HCT116 (cell line): ENCODE measurements at regions not wholly inside any gene's neighbourhood (a gene's known extent, or its start where the extent isn't known, plus 50 kb on each side); places are given as distances from the start of the nearest gene placed in this dataset.

Source experiments
- ATAC-seq: fragments of 200-7000 bp; cut with Tn5 transposase; 2 replicates; pipeline ENCODE4 v1.9.1; 2020; ENCODE audit warnings: mild to moderate bottlenecking, moderate library complexity
- BruUV-seq: library from RNA; stranded (reverse); fragments of 400-500 nt; replicated peaks from 2 replicates; lab custom pipeline; 2021; lab: Mats Ljungman, UMichigan
- CTCF ChIA-PET: fragments of 300-600 bp; sonication (Branson Sonifier 250); formaldehyde crosslinking; loops from one replicate; lab custom pipeline; 2021; ENCODE audit warnings: antibody characterized with exemption; lab: Charles Lee
- POLR2A ChIA-PET: fragments of 300-600, 350-600 bp; sonication (Branson Sonifier 250); formaldehyde crosslinking; loops from one replicate; lab custom pipeline; 2021; ENCODE audit warnings: antibody characterized with exemption; lab: Charles Lee
- RAD21 ChIA-PET, 2 experiments: fragments of 300-600 bp; sonication (Branson Sonifier 250); formaldehyde crosslinking; loops; one replicate each; lab custom pipeline; 2023; ENCODE audit warnings: low total read pairs in 2 of 2; ENCODE audit not compliant: uncharacterized antibody in 2 of 2, unreplicated experiment in 2 of 2, low non-redundant PET in 1 of 2; lab: Charles Lee
- DNase-seq: peaks from one replicate; pipeline ENCODE4 v3.0.0-alpha.2; 2010; ENCODE audit warnings: low read depth, low spot score
- H2AFZ ChIP-seq: fragments of 200-600 bp; shearing (Covaris generic), sonication (generic); 2 replicates; pipeline ENCODE4 v1.6.1; 2017; ENCODE audit warnings: low read depth, mixed run types, mixed read lengths, antibody characterized with exemption, low read length; ENCODE audit not compliant: poor library complexity, severe bottlenecking
- H3K27ac ChIP-seq: 2 replicates; pipeline ENCODE4 v1.5.1; 2012; ENCODE audit warnings: low read depth, low read length
- H3K27me3 ChIP-seq: fragments of 200-600 bp; sonication (generic); 2 replicates; pipeline ENCODE4 v1.6.1; 2016; ENCODE audit warnings: mixed run types, low read length, mixed read lengths; ENCODE audit not compliant: insufficient read depth
- H3K36me3 ChIP-seq, 2 experiments: fragments of 200-500 bp in 1 of 2; fragments of 200-600 bp in 1 of 2; sonication (Bioruptor generic) in 1 of 2; sonication (generic) in 1 of 2; 2 replicates each; pipeline versions ENCODE4 v1.5.1 to v1.6.1; 2014 to 2016; ENCODE audit warnings: low read length in 2 of 2, inconsistent platforms in 1 of 2, mixed read lengths in 1 of 2, mixed run types in 1 of 2; ENCODE audit not compliant: insufficient read depth in 2 of 2, control insufficient read depth in 1 of 2
- H3K4me1 ChIP-seq, 2 experiments: fragments of 200-600 bp in 1 of 2; sonication (generic) in 1 of 2; 2 replicates each; pipeline versions ENCODE4 v1.5.1 to v1.6.1; 2012 to 2017; ENCODE audit warnings: low read length in 2 of 2, inconsistent platforms in 1 of 2, mild to moderate bottlenecking in 1 of 2, mixed read lengths in 1 of 2, mixed run types in 1 of 2, moderate library complexity in 1 of 2; ENCODE audit not compliant: insufficient read depth in 2 of 2, control insufficient read depth in 1 of 2
- H3K4me2 ChIP-seq: fragments of 200-600 bp; sonication (generic); 2 replicates; pipeline ENCODE4 v1.6.1; 2017; ENCODE audit warnings: mixed run types, low read length, mixed read lengths
- H3K4me3 ChIP-seq, 2 experiments: fragments of 200-600 bp in 1 of 2; sonication (generic) in 1 of 2; replicated peaks in 1 of 2; 2 replicates each; pipeline ENCODE4 v1.5.1; 2011 to 2016; ENCODE audit warnings: low read length in 2 of 2, control low read depth in 1 of 2, low read depth in 1 of 2, mild to moderate bottlenecking in 1 of 2, mixed read lengths in 1 of 2, mixed run types in 1 of 2
- H3K79me2 ChIP-seq: fragments of 200-600 bp; sonication (generic); 2 replicates; pipeline ENCODE4 v1.6.1; 2017; ENCODE audit warnings: mild to moderate bottlenecking, mixed run types, low read length, moderate library complexity, mixed read lengths; ENCODE audit not compliant: insufficient read depth
- H3K9ac ChIP-seq: fragments of 200-600 bp; sonication (generic); 2 replicates; pipeline ENCODE4 v1.6.1; 2016; ENCODE audit warnings: low read length, mixed read lengths
- H3K9me2 ChIP-seq: fragments of 200-600 bp; sonication (generic), shearing (Covaris generic); 2 replicates; pipeline ENCODE4 v1.6.1; 2017; ENCODE audit warnings: mixed run types, mild to moderate bottlenecking, moderate library complexity; ENCODE audit not compliant: insufficient read depth
- H3K9me3 ChIP-seq, 2 experiments: fragments of 200-500 bp in 1 of 2; fragments of 200-600 bp in 1 of 2; sonication (Bioruptor generic) in 1 of 2; sonication (generic) in 1 of 2; 2 replicates each; pipeline ENCODE4 v1.6.1; 2014 to 2017; ENCODE audit warnings: low read length in 2 of 2, mixed read lengths in 2 of 2, inconsistent platforms in 1 of 2, low read depth in 1 of 2, mild to moderate bottlenecking in 1 of 2, mixed run types in 1 of 2, moderate library complexity in 1 of 2; ENCODE audit not compliant: control insufficient read depth in 1 of 2, insufficient read depth in 1 of 2
- H4K20me1 ChIP-seq: fragments of 200-600 bp; sonication (generic), shearing (Covaris generic); 2 replicates; pipeline ENCODE4 v1.6.1; 2017; ENCODE audit warnings: mixed run types, mild to moderate bottlenecking, moderate library complexity; ENCODE audit not compliant: insufficient read depth
- ATF3 ChIP-seq: IDR thresholded peaks from 2 replicates; pipeline ENCODE4 v1.6.1; 2012
- CBX3 ChIP-seq: IDR thresholded peaks from 2 replicates; pipeline ENCODE4 v1.6.1; 2012; ENCODE audit warnings: low read depth
- CEBPB ChIP-seq: IDR thresholded peaks from 2 replicates; pipeline ENCODE4 v1.6.1; 2012; ENCODE audit warnings: low read depth
- EGR1 ChIP-seq: IDR thresholded peaks from 2 replicates; pipeline ENCODE4 v1.6.1; 2012; ENCODE audit warnings: low read depth
- ELF1 ChIP-seq: IDR thresholded peaks from 2 replicates; pipeline ENCODE4 v1.6.1; 2012; ENCODE audit warnings: low read depth, borderline replicate concordance
- EZH2 ChIP-seq: fragments of 200-600 bp; sonication (generic); IDR thresholded peaks from 2 replicates; pipeline ENCODE4 v1.6.1; 2017; ENCODE audit warnings: antibody characterized with exemption, mixed run types
- JUND ChIP-seq: IDR thresholded peaks from 2 replicates; pipeline ENCODE4 v1.6.1; 2012
- MAX ChIP-seq: IDR thresholded peaks from 2 replicates; pipeline ENCODE4 v1.6.1; 2012
- POLR2A ChIP-seq: IDR thresholded peaks from 2 replicates; pipeline ENCODE4 v1.7.0; 2011; ENCODE audit warnings: borderline replicate concordance; ENCODE audit not compliant: insufficient read depth, insufficient read length; ENCODE audit errors: extremely low read depth
- RAD21 ChIP-seq: IDR thresholded peaks from 2 replicates; pipeline ENCODE4 v1.6.1; 2012; ENCODE audit warnings: low read depth, mild to moderate bottlenecking
- REST ChIP-seq: IDR thresholded peaks from 2 replicates; pipeline ENCODE4 v1.6.1; 2012; ENCODE audit warnings: low read depth
- SIN3A ChIP-seq: IDR thresholded peaks from 2 replicates; pipeline ENCODE4 v1.6.1; 2012; ENCODE audit warnings: low read depth
- SP1 ChIP-seq: IDR thresholded peaks from 2 replicates; pipeline ENCODE4 v1.6.1; 2012; ENCODE audit warnings: low read depth
- SRF ChIP-seq: IDR thresholded peaks from 2 replicates; pipeline ENCODE4 v1.6.1; 2012; ENCODE audit warnings: low read depth
- YY1 ChIP-seq: IDR thresholded peaks from 2 replicates; pipeline ENCODE4 v1.6.1; 2011; ENCODE audit warnings: low read length, low read depth, moderate library complexity, mild to moderate bottlenecking; ENCODE audit not compliant: insufficient replicate concordance; ENCODE audit errors: extremely low read depth
- ZBTB33 ChIP-seq: IDR thresholded peaks from 2 replicates; pipeline ENCODE4 v1.6.1; 2011; ENCODE audit warnings: mild to moderate bottlenecking, low read length, moderate library complexity; ENCODE audit not compliant: insufficient replicate concordance; ENCODE audit errors: extremely low read depth
- ZNF274 ChIP-seq: fragments of 200-500 bp; sonication (Bioruptor generic); IDR thresholded peaks from 2 replicates; pipeline ENCODE4 v1.6.1; 2014; ENCODE audit warnings: mild to moderate bottlenecking, low read depth, low read length, inconsistent platforms
- intact Hi-C: fragments of 100-400 bp; cut with micrococcal nuclease; formaldehyde crosslinking; loops from 2 replicates; pipeline ENCODE4 v1.10.0; 2022

- no peaks in the 10 kb centered on the region for H4K20me1 ChIP-seq
- H3K27ac ChIP-seq, result no peak overlapping the region
- peaks cover 4% of the 10 kb centered on the region; the same call in 1 of the 2 replicates for H3K27me3 ChIP-seq
- POLR2A ChIA-PET, result no interaction called here
- ATAC-seq (no peak), DNase-seq (no peak)
- TF ChIP-seq YY1 (no peak), CEBPB (no peak), EGR1 (no peak), REST (no peak), SIN3A (no peak), POLR2A (no peak), ELF1 (no peak), MAX (no peak), ZNF274 (no peak), ZBTB33 (no peak), SRF (no peak), JUND (no peak), EZH2 (no peak), SP1 (no peak), ATF3 (no peak), CBX3 (no peak), RAD21 (no peak)
- H3K9ac ChIP-seq, result no peak overlapping the region
- H3K4me2 ChIP-seq, result no peak overlapping the region
- no peaks in the 10 kb centered on the region for H3K9me2 ChIP-seq
- no TSS peak for BruUV-seq
- RAD21 ChIA-PET, result no interaction called here
- H3K36me3 ChIP-seq, result no peaks in the 10 kb centered on the region
- no peak overlapping the region for H2AFZ ChIP-seq
- intact Hi-C loops, result no loop called here
- H3K79me2 ChIP-seq, result no peaks in the 10 kb centered on the region
- H3K4me3 ChIP-seq, result no peak overlapping the region
- CTCF ChIA-PET, result no interaction called here
- no peaks in the 10 kb centered on the region for H3K4me1 ChIP-seq
- no peaks in the 10 kb centered on the region for H3K9me3 ChIP-seq
Measured at GRCh38 chr16:50979806-50980620, 171.1 kb downstream of the SALL1 start.
